ENCODE measurements at regions not wholly inside any gene's neighbourhood (a gene's known extent, or its start where the extent isn't known, plus 50 kb on each side); places are given as distances from the start of the nearest gene placed in this dataset.

DNA sequence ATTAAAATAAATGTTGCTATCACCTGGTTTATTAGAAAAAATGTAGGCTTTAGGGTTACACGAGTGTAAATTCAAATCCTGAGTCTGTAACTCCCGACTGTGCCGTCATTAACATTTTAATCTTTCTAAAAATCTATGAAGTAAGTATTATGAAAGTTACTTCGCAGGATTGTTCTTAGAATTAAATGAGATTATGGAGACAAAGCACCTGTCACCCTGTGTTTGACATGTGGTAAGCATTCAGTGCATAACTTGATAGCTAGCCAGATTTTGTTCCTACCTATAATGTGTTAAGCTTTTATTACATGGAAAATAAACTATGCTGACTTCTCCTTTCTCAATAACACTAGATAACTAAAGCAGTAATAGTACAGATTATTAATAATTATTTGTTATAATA is 429.7 kb upstream of the MMS22L start:
- DNase-seq (ENCODE audit: low read depth): no peak
- TF ChIP-seq, protein P1, sequence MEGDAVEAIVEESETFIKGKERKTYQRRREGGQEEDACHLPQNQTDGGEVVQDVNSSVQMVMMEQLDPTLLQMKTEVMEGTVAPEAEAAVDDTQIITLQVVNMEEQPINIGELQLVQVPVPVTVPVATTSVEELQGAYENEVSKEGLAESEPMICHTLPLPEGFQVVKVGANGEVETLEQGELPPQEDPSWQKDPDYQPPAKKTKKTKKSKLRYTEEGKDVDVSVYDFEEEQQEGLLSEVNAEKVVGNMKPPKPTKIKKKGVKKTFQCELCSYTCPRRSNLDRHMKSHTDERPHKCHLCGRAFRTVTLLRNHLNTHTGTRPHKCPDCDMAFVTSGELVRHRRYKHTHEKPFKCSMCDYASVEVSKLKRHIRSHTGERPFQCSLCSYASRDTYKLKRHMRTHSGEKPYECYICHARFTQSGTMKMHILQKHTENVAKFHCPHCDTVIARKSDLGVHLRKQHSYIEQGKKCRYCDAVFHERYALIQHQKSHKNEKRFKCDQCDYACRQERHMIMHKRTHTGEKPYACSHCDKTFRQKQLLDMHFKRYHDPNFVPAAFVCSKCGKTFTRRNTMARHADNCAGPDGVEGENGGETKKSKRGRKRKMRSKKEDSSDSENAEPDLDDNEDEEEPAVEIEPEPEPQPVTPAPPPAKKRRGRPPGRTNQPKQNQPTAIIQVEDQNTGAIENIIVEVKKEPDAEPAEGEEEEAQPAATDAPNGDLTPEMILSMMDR (IDR thresholded peaks at IDR 0.05; ENCODE audit: low read depth, low read length, missing control alignments): no peak
- no peak overlapping the region for H3K4me3 ChIP-seq (ENCODE audit: low read depth, low read length)

DNA sequence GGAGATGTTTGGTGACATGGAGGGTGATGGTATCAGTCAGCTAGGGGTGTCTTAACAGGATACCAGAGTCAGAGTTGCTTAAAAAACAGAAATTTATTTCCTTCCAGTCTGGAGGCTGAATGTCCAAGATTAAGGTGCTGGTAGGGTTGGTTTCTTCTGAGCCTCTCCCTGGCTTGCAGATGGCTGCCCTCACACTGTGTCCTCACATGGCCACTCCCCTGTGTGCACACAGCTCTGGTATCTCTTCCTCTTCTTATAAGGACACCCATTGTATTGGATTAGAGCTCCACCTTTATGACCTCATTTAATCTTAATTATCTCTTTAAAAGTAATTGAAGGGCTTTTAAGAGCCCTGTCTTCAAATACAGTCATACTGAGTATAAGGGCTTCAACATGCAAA is 431.8 kb upstream of the MMS22L start:
- no peak overlapping the region for H3K4me3 ChIP-seq (ENCODE audit: low read depth, low read length)

DNA sequence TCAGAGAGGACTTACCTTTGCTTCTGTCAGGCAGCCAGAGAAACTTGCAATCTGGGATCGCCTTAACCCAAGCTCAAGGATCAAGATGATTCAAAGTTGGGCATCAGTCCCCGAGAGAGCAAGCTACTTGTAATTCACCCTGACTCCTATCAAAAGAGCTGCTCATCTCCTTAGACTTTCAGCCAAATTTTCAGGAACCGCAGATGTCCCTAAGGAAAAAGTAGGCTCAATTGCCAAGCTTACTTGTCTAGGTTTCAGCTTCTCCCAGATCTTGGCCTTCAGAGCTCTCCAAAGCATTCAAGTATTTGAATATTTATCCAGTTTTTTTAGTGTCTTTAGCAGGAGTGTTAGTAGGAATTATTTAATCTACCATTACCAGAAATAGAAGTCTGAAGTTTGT is 434.1 kb upstream of the MMS22L start:
- DNase-seq (ENCODE audit: low read depth): no peak
- H3K4me3 ChIP-seq (ENCODE audit: low read depth, low read length): no peak overlapping the region
- TF ChIP-seq, protein P1 (IDR thresholded peaks at IDR 0.05; ENCODE audit: low read depth, low read length, missing control alignments): no peak

More for the DNA sequence above, 431.8 kb upstream of the MMS22L start:
- DNase-seq (ENCODE audit: low read depth): no peak
- TF ChIP-seq, protein P1 (IDR thresholded peaks at IDR 0.05; ENCODE audit: low read depth, low read length, missing control alignments): no peak

DNA sequence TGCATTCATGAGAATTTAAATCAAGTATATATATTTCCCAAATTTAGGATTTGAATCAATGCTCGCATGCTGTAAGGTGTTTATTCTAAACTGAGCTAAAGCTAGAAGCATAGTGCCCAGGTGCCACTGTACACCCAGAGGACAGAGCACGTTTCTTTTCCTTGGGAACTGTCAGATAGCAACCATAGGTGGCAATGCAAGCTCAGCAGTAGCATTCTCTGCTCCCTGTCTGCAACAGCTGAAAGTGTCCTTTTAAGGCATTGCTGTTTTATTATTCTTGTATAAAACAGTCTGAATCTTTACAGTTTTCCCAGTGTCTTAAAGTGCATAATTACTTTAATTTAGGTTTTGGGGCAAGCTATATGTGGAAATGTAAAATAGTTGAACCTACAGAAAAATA is 443.4 kb upstream of the MMS22L start:
- no peak for DNase-seq (ENCODE audit: low read depth)
- H3K4me3 ChIP-seq (ENCODE audit: low read depth, low read length): no peak overlapping the region
- TF ChIP-seq, protein P1 (IDR thresholded peaks at IDR 0.05; ENCODE audit: low read depth, low read length, missing control alignments): no peak

DNA sequence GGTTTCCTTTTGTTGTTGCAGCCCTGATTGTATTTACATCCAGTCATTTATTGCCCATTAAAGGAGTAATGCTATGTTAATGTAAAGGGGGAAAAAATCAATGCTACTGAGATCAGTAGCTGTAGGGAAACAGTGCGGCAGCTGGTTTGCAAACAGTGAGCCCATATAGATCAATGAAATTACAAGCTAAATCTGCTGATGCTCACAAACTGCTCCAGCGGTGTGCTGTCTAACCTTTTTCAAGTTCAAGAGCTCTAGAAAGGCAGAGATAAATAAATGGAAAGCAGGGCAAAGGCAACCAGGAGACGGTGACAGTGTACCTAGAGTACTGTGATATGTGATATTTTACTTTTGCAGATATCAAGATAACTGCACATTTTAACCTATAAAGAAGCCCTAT is 449.0 kb upstream of the MMS22L start:
- DNase-seq (ENCODE audit: low read depth): no peak
- no peak overlapping the region for H3K4me3 ChIP-seq (ENCODE audit: low read depth, low read length)
- TF ChIP-seq, protein P1 (IDR thresholded peaks at IDR 0.05; ENCODE audit: low read depth, low read length, missing control alignments): no peak

DNA sequence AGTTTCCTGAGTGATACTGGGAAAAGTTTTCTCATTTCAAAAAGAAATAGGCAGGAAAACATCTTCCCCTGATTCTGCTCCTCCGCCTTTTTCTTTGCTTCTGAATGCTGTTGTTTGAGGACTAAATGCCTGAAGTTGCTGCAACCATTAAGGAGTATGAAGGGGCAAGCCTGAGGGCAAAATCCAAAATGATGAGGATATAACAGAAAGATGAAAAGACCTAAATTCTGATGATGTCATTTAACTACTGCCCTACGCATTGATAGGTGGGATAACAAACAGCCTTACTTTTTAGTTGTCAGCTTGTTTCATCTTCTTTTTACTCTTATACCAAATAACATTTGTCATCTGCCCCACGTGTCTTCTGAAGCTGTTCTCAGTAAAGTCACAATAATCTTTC is 474.6 kb upstream of the MMS22L start:
- no peak for DNase-seq (ENCODE audit: low read depth)
- no peak overlapping the region for H3K4me3 ChIP-seq (ENCODE audit: low read depth, low read length)
- TF ChIP-seq, protein P1 (IDR thresholded peaks at IDR 0.05; ENCODE audit: low read depth, low read length, missing control alignments): no peak

DNA sequence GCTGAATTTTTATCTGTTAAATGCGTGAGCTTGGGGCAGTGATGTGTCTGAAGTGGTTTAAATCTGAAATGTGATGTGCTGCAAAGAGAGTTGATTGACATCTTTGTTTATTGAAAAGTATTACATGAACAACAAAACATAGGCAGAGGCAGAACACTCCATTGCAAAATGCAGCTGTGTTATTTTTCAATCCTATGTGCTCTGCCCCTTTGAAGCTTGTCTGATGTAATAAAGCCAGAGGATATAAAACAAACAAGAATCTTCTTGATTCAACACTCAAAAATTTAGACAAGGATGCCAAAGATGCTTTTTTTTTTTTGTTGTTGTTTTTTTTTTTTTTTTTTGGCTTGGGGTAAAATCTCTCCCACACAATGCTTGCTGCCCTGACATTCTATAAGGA is 482.4 kb upstream of the MMS22L start:
- TF ChIP-seq, protein P1 (IDR thresholded peaks at IDR 0.05; ENCODE audit: low read depth, low read length, missing control alignments): no peak
- no peak for DNase-seq (ENCODE audit: low read depth)
- H3K4me3 ChIP-seq (ENCODE audit: low read depth, low read length): no peak overlapping the region
